ENCODE measurements at regions not wholly inside any gene's neighbourhood (a gene's known extent, or its start where the extent isn't known, plus 50 kb on each side); places are given as distances from the start of the nearest gene placed in this dataset.

DNA sequence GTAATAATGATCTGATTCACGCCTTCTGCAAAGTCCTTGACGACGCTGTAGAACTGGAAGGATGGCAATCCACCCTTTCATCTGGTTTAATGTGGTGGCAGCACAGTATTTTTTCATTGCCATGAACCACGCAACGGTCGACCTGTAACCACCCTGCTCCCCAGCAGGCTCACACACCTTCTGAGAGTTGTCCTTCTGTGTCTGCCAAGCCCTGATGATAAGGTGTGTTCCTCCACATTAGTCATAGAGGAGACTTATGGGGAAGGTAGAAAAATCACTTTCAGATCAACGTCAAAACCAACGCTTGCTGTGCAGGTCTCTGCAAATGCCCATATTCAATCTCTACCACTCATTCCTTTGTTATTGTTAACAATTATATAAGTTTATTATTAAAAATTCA is 328.7 kb downstream of the SIPA1L2 start (continued):
- TF ChIP-seq, protein P1, sequence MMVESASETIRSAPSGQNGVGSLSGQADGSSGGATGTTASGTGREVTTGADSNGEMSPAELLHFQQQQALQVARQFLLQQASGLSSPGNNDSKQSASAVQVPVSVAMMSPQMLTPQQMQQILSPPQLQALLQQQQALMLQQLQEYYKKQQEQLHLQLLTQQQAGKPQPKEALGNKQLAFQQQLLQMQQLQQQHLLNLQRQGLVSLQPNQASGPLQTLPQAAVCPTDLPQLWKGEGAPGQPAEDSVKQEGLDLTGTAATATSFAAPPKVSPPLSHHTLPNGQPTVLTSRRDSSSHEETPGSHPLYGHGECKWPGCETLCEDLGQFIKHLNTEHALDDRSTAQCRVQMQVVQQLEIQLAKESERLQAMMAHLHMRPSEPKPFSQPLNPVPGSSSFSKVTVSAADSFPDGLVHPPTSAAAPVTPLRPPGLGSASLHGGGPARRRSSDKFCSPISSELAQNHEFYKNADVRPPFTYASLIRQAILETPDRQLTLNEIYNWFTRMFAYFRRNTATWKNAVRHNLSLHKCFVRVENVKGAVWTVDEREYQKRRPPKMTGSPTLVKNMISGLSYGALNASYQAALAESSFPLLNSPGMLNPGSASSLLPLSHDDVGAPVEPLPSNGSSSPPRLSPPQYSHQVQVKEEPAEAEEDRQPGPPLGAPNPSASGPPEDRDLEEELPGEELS (CRISPR knock-in tag; IDR thresholded peaks at IDR 0.05) = no peak
- no peak for TF ChIP-seq ATF1 (CRISPR knock-in tag; IDR thresholded peaks at IDR 0.05)

DNA sequence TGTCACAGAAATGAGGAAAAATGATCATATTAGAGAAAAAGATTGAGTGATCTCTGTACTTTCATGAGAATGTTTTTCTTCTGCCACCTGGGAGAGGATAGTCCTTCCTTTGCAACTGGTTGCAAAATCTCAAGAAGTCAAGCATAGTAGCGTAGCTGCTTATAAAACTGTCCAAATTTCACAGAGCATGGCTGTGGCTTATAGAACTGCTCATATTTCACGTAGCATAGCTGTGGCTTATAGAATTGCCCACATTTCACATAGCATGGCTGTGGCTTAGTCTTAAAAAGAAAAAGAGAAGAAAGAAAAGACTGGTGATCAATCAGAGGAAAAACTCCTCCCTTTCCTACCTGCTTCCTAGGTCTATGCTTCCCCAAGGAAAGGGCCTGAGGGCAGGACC is 329.5 kb downstream of the SIPA1L2 start:
- ChIA-PET POLR2A (no interaction called here), CTCF (no interaction called here)
- Mint-ChIP-seq H3K4me1 (peaks cover 11% of the 10 kb centered on the region), H3K36me3 (no peaks in the 10 kb centered on the region), H3K9me3 (peaks cover 6% of the 10 kb centered on the region; the same call in 1 of the 2 replicates), H3K4me3 (no peak overlapping the region), H3K27ac (no peak overlapping the region), H3K27me3 (ENCODE audit: low read depth) (peaks cover 4% of the 10 kb centered on the region)
- no peak for TF ChIP-seq ZNF138 (CRISPR knock-in tag; conservative IDR thresholded peaks at IDR 0.05)
- TF ChIP-seq RORB (CRISPR knock-in tag; IDR thresholded peaks at IDR 0.05) = no peak
- TF ChIP-seq, protein P2, sequence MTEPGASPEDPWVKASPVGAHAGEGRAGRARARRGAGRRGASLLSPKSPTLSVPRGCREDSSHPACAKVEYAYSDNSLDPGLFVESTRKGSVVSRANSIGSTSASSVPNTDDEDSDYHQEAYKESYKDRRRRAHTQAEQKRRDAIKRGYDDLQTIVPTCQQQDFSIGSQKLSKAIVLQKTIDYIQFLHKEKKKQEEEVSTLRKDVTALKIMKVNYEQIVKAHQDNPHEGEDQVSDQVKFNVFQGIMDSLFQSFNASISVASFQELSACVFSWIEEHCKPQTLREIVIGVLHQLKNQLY (CRISPR knock-in tag; IDR thresholded peaks at IDR 0.05) = no peak
- TF ChIP-seq PRRX2 (CRISPR knock-in tag; IDR thresholded peaks at IDR 0.05) = no peak
- no peak for TF ChIP-seq NFYB (CRISPR knock-in tag; conservative IDR thresholded peaks at IDR 0.05; ENCODE audit: low read depth)
- TF ChIP-seq ZNF263 (CRISPR knock-in tag; IDR thresholded peaks at IDR 0.05; ENCODE audit: low read depth) = no peak
- no peak for TF ChIP-seq KAT7 (CRISPR knock-in tag; IDR thresholded peaks at IDR 0.05; ENCODE audit: borderline replicate concordance)
- TF ChIP-seq, protein P3, sequence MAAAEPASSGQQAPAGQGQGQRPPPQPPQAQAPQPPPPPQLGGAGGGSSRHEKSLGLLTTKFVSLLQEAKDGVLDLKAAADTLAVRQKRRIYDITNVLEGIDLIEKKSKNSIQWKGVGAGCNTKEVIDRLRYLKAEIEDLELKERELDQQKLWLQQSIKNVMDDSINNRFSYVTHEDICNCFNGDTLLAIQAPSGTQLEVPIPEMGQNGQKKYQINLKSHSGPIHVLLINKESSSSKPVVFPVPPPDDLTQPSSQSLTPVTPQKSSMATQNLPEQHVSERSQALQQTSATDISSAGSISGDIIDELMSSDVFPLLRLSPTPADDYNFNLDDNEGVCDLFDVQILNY (CRISPR knock-in tag; IDR thresholded peaks at IDR 0.05) = no peak
- no peak for TF ChIP-seq ESRRA (CRISPR knock-in tag; IDR thresholded peaks at IDR 0.05; ENCODE audit: borderline replicate concordance)
- no peak for TF ChIP-seq FOXJ3 (CRISPR knock-in tag; IDR thresholded peaks at IDR 0.05; ENCODE audit: borderline replicate concordance)
- DNase-seq (ENCODE audit: low spot score) = no peak
- no peak for ATAC-seq

- Mint-ChIP-seq H3K27ac (no peak overlapping the region), H3K4me3 (no peak overlapping the region), H3K4me1 (no peaks in the 10 kb centered on the region; the same call in 1 of the 2 replicates), H3K9me3 (no peaks in the 10 kb centered on the region), H3K36me3 (no peaks in the 10 kb centered on the region), H3K27me3 (ENCODE audit: low read depth) (peaks cover 14% of the 10 kb centered on the region)
- ChIA-PET CTCF (no interaction called here), POLR2A (interaction anchor here (0.6 kb wide), 1 partner anchor 452 kb away, joined by 5 read pairs; no protein-coding TSS in a partner anchor)
- DNase-seq (ENCODE audit: low spot score) (no peak), ATAC-seq (no peak)
- TF ChIP-seq, protein P4, sequence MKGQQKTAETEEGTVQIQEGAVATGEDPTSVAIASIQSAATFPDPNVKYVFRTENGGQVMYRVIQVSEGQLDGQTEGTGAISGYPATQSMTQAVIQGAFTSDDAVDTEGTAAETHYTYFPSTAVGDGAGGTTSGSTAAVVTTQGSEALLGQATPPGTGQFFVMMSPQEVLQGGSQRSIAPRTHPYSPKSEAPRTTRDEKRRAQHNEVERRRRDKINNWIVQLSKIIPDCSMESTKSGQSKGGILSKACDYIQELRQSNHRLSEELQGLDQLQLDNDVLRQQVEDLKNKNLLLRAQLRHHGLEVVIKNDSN (CRISPR knock-in tag; IDR thresholded peaks at IDR 0.05) = no peak
- TF ChIP-seq ATF1 (CRISPR knock-in tag; IDR thresholded peaks at IDR 0.05) (no peak), JUN (CRISPR knock-in tag; IDR thresholded peaks at IDR 0.05) (no peak), ZNF263 (CRISPR knock-in tag; IDR thresholded peaks at IDR 0.05; ENCODE audit: low read depth) (no peak), PRRX2 (CRISPR knock-in tag; IDR thresholded peaks at IDR 0.05) (no peak), ZNF416 (CRISPR knock-in tag; IDR thresholded peaks at IDR 0.05) (no peak), IRF1 (CRISPR knock-in tag; IDR thresholded peaks at IDR 0.05) (no peak), MYBL2 (CRISPR knock-in tag; IDR thresholded peaks at IDR 0.05) (no peak), STAT6 (CRISPR knock-in tag; conservative IDR thresholded peaks at IDR 0.05; ENCODE audit: low read depth) (no peak), RELA (CRISPR knock-in tag; IDR thresholded peaks at IDR 0.05; ENCODE audit: borderline replicate concordance) (no peak), RORB (CRISPR knock-in tag; IDR thresholded peaks at IDR 0.05) (no peak), FOXK1 (CRISPR knock-in tag; IDR thresholded peaks at IDR 0.05) (no peak), ZBTB43 (CRISPR knock-in tag; IDR thresholded peaks at IDR 0.05) (no peak), ZNF138 (CRISPR knock-in tag; conservative IDR thresholded peaks at IDR 0.05) (no peak)
- TF ChIP-seq, protein P1 (CRISPR knock-in tag; IDR thresholded peaks at IDR 0.05) = no peak
These were observed 333.5 kb downstream of the SIPA1L2 start for GRCh38 chr1:232296461-232296860.
